Forelimb muscle (tissue), 1 donor: ENCODE measurements at regions not wholly inside any gene's neighbourhood (a gene's known extent, or its start where the extent isn't known, plus 50 kb on each side); places are given as distances from the start of the nearest gene placed in this dataset.

Experiments
- DNase-seq: peaks from one replicate; pipeline ENCODE4 v3.0.0-alpha.2; 2013; ENCODE audit warnings: low read depth

DNA sequence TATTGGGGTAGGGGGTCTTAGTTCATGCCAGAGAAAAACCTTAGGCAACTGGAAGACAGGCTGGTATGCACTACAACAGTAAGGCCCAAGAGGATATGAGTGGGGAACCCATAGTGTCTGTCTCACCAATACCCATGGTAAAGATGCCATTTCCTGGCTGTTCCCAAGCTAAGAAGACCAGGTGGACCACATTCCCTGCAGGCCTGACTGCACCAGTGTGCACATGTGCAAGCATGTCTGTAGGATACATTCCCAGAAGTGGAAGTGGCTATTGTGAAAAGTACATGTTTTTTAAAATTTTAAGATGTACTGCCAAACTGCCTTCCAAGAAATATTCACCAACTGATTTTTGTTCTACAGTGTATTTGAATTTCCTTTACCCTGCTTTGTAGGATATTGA is 207.3 kb upstream of the CTNNB1 start:
- no peak for DNase-seq

DNA sequence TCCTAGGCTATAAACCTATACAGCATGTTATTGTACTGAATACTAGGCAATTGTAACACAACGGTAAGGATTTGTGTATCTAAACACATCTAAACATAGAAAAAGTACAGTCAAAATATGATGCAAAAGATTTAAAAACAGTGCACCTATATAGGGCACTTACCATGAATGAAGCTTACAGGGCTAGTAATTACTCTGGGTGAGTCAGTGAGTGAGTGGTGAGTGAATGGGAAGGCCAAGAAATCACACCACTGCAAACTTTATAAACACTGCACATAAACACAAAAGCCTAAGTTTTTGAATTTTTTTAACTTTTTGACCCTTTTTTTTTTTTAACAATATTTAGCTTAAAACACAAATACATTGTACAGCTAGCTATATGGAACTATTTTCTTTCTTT is 204.7 kb upstream of the CTNNB1 start:
- no peak for DNase-seq

GRCh38 chr3:40995271-40995670 is 204.0 kb upstream of the CTNNB1 start:
- no peak for DNase-seq

GRCh38 chr3:40996382-40996781 is 202.9 kb upstream of the CTNNB1 start:
- DNase-seq, result no peak

- no peak for DNase-seq
Observed at GRCh38 chr3:40996827-40997710, 202.2 kb upstream of the CTNNB1 start.

DNA sequence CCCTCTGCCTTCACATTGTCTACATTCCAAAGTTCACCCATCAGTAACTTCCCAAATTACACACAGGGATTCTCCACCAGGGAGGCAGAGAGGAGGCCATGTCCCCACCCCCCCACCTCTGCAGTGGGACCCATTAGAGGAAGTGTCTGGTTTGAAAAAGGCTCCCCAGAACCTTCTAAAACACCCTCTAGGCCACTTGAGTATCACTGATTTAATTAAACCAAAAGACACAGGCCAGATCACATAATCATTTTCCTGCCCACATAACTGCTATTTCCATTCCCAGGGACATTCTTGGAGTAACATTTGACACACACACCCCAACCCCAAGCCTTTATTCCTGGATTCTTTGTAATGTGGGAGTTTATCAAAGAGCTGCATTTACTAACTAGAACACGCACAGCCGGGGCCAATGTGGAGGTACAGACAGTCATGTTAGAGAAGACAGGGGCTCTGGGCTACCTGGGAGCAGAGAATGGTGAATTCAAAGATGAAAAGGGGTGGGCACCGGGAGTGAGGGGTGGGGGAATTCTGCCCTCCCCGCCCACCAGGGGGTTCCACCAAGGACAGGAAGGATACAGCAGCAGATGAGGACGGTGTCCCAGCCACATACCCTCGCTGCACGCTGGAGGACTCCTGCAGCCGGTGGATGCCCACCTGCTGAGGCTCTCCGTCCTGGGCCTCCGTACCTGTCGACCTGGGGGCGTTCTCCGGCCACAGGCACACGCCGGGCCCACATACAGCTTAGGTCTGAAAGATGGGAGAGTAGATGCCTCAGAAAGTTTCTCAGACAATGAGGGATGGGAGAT is 201.4 kb upstream of the CTNNB1 start:
- DNase-seq, result no peak

GRCh38 chr3:40999682-41000081 is 199.6 kb upstream of the CTNNB1 start:
- no peak for DNase-seq

DNA sequence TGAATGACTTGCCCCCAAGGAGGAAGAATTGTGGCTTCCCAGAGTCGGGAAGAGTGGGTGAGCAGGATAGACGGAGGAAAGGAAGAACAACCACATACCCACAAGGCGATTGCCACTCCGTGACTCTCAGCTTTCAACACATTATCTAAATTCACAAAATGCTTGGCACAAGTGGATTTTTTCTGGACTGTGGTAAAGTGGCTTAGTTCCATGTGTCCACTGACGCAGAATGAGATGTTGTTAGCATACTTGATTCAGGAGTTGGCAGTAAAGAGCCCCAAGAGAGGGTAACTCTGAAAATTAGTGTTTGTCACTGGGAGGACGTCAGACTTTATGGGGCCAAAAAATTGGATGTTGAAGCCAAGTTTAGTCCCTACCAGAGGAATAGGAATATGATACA is 198.8 kb upstream of the CTNNB1 start:
- DNase-seq, result peak; percentile 39

DNA sequence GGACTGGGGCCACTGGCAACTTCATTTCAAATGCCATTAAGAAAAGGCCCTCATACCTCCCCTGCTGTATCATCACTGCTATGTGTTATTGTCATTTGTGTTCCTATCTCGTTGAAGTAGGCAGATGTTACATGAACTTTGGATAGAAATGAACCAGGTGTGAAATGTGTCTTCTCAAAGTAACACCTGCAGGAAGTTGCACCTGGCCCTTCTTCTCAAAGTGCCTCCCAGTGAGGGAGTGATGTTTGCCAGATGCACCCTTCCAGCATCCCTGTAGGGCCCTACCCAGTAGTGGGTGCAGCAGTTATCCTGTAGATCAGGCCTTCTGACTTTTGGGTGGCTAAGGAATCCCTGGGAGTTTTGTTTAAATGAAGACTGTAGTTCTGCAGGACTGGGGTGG is 197.7 kb upstream of the CTNNB1 start:
- no peak for DNase-seq

DNA sequence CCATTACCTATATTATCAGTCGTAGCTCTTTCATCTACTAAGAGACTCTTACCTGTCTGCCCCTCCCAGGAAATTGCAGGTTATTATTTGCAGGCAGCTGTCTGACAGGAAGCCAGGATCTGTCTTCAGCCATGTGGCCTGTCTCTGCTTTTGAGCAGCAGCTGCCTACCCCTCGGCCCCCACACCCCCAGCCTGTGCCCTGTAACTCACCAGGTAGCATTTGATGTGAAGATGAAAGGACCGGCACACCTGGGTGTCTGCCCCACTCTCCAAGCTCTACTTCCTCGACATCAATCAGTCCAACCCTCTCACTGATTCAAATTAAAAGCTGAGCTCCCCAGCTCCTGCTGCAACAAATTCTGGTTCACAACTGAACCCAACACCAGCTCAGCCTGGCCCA is 197.2 kb upstream of the CTNNB1 start:
- no peak for DNase-seq

DNA sequence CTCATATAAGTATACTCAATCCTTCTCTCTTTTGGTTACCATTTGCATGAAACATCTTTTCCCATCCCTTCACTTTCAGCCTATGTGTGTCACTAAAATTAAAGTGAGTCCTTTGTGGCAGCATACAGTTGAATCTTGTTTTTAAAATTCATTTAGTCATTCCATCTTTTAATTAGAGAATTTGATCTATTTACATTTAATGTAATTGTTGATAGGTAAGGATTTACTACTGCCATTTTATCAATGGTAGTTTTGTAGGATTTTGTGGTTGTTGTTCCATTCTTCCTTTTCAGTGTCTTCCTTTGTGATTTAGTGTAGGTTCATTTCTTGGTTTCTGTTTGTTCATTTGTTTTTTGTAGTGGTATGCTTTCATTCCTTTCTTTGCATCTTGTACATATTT is 191.9 kb upstream of the CTNNB1 start:
- DNase-seq, result no peak

GRCh38 chr3:41011854-41012253 is 187.5 kb upstream of the CTNNB1 start:
- no peak for DNase-seq

GRCh38 chr3:41018855-41019254 is 180.4 kb upstream of the CTNNB1 start:
- no peak for DNase-seq

GRCh38 chr3:41024031-41024836 is 175.1 kb upstream of the CTNNB1 start:
- DNase-seq, result no peak

DNA sequence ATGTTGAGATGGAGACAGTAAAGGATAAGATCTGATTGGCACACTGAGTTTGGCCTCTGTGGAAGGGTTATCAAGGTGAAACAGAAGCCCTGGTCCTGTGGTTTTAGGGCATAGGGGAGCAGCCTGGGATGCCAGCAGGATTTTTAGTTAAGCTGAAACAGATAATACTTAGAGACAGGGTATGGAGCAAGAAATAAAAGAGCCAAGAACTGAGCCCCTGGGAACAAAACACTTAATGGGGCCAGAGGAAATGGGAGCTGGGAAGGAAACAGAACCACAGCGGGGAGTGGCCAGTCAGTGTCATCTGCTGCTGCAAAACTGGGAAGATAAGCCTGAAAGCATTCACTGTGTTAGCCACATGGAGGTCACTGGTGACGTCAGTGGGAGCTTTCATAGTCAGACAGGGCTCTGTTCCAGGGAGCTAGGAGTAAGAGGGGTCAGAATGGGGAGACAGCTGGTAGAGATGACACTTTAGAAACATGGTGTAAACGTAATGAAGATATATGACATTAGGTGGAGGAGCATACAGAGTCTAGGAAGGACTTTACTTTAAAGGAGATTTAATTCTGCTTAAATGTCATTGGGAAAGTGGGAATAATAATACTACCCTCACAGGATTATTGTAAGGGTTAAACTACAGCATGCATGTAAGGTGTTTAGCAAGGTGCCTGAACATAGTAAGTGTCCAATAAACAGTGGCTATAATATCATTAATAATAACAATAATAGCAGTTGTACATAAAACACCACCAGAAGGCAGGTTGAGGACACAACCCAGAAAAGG is 172.7 kb upstream of the CTNNB1 start:
- peak; percentile 16 for DNase-seq

DNA sequence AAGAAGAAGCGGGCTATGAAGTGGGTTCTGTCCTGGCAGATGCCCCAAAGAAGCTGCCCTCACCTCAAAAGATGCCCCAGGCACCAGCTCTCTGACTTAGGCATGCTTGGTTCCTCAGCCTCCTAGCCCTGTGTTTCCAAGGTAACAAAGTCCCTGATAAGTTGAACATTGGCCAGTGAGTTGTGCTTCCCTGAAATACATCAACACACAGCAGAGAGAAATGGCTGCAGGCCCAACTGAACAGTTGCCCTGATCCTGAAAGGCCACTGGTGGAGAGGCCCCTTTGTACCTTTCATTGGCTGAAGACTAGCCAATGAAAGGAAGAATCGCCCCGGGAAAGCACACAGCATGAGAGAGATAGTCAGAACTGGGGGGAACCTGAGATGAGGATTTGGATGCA is 169.9 kb upstream of the CTNNB1 start:
- DNase-seq, result no peak

DNA sequence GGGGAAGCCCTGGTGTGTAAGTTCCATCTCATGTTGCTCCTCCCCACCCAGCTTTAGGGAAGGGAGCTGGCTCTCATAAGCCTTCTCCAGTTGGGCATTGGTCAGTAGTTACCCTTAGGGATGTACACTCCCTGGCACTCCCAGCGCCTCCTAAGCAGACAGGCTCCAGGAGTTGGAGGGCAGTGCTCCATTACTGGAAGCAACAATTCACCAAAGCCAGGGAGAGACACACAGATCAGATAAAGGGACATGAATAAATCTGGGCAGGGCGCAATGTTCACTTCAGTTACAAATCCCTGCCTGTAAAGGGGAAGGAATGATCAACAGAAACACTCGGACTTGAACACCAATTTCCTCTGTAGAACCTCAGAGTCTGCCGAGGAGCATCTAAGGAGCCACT is 169.1 kb upstream of the CTNNB1 start:
- no peak for DNase-seq

- DNase-seq, result no peak
Observed at GRCh38 chr3:41031401-41031800, 167.9 kb upstream of the CTNNB1 start.

- no peak for DNase-seq
Observed at GRCh38 chr3:41033956-41034519, 165.3 kb upstream of the CTNNB1 start.

DNA sequence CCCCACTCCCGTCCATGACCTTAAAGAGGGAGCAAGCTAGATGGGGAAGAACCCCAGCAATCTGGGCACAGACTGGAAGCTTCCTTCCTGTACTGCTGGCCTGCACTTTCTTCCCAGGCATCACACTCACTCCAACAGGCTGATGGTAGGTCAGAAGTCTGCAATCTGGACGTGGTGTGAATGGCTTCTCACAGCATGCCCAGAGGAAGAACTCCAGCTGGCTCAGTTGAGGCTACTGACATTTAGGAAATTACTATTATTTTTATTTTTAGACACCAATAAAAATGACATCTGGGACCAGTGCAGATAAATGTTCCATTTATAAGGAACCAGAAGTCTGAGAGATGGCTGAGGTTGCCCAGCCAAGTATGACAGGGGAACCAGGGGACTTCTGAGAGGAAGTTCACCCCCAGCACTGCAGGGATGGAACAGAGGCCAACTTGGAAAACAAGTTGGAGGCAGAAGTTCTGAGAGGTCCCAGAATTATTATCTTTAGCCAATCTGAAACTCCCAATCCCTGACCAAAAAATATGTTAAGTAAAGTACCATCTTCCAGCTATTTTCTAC is 163.8 kb upstream of the CTNNB1 start:
- DNase-seq, result no peak
